ENCODE measurements at regions not wholly inside any gene's neighbourhood (a gene's known extent, or its start where the extent isn't known, plus 50 kb on each side); places are given as distances from the start of the nearest gene placed in this dataset.
"Not testable (repeated sequence)": the region's sequence is repeated elsewhere in the genome, so short reads cannot be mapped to it uniquely, and the experiment has no call there.

DNA sequence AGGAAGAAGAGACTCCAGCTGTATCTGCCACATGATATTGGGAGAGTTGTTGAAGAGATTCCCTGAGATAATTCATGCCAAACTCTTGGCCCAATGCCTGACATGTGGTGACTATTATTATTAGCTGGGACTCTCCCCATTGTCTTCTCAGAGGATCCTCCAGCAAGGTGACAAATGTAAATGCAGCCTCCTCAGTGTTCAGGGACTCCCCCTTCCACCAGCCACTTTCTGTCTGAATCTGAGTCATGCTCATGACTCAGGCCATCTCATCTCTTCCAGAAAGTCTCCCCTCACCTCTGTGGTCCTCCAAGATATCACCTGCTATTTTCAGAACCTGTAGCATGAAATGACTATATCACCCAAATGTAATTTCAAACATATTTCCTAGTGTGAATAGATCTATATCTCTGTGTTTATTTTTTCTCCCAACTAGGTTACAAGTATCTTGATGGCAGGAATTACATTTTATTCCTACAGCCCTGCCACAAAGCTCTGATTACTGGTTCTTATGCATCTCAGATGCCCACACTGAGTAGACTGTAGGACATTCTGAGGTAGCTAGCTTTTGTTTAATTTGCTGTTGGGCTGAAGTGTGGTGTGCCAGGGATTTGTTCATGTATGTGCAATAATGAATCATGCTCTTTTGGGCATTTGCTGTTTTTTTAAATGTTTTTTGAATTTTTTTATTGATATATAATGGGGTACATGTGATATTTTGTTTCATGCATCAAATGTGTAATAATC, 126.6 kb upstream of the IL12B start:
- peak; percentile 6 for DNase-seq (ENCODE audit: low read depth)

DNA sequence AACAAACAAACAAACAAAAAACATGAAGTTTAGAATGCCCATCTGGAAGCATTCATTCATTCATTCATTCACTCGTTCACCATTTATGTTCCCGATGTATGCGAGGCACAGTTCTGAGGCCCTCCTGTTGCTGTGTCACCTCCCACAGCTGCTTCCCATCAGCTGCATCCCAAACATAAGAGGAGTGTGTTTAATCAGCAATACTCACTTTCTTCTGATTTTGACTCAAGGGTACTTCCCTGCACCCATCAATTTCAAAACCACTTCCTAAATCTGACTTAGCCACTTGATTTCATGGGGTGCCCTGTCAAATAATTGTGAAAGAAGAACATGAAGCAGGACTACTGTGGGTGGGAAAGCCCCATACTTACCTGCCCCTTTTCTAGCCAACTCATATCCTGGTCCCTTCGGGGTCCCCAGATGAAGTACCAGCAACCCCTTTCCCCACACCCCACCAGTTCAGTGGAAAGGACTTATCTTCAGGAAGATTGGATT, 128.0 kb upstream of the IL12B start:
- DNase-seq (ENCODE audit: low read depth), result no peak

DNA sequence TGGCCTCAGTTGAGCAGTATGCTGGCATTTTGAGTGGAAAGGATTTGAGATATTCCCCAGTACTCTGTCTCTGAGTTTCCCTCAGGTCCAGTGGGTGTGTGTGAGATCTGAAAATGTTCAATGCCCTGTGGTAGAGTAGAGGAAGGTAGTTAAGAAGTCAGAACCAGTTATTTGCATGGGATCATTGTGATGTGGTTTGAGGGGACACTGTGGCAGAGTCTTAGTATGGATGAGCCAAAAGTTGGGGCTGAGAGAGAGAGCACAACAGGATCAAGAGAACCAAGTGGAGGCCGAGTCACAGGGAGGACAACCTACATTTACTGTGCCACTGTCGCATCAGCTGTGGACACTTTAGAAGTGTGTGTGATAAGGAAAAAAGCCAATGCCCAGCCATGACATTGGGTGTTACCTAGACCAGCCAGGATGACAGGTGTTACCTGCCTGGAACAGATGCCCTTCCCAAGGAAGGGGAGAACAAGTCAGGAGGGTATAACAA, 128.9 kb upstream of the IL12B start:
- DNase-seq (ENCODE audit: low read depth), result no peak

DNA sequence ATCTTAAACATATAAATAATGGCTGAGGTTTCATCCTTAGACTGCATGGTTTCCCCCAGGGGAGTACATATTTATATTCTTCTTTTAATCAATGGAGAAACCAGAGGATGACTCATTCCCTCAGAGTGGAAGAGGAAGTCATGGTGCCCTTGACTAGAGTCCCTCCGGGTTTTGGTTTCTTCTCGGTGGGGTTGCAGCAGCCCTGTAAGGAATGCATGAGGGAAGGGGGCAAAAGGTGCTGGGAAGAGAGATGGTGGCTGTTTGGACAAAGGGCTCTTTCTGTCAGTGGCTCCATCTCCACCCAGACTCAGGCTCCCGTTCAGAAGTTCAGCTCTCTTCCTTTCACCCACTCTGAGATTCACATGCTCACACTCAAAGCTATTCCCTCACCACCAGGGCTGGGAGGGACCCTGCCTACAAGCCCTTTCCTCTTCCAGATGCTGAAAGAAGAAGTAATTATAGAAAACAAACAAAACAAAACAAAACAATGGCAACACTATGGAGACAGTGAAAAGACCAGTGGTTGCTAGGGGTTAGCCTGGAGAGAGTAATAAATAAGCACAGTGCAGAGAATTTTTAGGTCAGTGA, 129.8 kb upstream of the IL12B start:
- DNase-seq (ENCODE audit: low read depth), result no peak

DNA sequence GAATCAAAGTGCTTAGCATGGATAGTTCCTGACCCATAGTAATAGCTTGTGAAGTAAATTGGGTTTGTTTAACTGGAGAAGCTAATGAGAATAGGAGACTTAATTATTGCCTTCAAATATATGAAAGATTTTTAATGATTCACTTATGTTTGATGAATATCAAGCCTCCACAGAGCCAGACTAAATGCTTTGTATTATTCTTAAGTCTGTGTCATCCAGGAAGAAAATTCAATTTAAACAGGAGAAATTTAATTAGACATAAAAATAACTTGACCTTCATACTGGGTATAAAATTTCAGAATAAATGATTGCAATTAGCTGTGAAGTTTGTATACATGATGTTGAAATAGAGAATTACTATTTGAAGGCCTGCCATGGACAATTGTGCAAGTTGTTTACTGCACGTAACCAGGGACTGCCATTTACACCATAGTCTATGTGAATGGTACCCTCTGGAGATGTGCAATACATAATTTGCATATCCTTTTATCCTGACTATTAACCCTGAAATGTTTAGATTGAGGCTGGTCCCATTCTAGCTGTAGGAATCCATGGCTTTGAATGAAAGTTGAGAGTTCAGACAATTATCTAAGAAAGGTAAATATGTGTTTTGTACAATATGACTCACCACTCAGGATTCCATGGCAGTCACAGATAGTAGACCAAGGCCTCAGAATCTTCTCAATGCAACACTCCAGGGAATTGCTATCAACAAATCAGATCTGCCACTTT, 133.5 kb upstream of the IL12B start:
- DNase-seq (ENCODE audit: low read depth), result no peak

DNA sequence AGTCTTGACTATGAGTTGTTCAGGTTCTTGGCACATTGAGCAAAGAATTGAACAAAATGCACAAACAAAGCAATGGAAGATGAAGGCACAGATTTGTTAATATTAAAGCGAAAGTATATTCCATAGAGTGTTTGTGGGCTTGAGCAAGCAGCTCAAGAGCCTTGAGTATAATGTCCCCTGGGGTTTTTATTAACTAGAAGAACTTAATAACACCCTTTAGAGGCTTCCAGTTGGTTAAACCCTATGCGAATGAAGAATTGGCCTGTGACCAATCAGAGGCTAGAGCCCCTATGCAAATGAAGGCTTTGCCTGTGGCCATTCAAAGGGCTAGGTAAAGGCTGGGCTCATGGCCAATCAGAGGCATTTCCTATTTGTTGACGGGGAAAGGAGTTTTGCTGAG, 135.3 kb upstream of the IL12B start:
- DNase-seq (ENCODE audit: low read depth), result no peak

DNA sequence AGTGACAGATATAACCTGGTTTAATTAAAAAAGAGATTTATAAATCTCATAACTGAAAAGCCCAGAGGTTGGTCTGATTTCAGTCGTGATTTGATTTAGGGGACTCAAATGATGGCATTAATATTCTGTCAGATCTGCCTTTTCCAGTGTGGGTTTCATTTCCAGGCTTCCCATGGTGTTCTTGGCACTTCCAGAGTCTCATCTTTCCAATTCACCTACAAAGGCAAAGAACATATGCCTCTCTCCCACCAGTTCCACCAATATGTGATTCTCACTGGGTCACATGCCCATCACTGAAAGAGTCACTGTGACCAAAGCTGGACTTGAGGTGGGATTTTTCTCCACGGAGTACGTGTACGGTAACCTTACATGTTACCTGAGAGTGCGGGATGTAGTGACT, 137.4 kb upstream of the IL12B start:
- DNase-seq (ENCODE audit: low read depth), result no peak

DNA sequence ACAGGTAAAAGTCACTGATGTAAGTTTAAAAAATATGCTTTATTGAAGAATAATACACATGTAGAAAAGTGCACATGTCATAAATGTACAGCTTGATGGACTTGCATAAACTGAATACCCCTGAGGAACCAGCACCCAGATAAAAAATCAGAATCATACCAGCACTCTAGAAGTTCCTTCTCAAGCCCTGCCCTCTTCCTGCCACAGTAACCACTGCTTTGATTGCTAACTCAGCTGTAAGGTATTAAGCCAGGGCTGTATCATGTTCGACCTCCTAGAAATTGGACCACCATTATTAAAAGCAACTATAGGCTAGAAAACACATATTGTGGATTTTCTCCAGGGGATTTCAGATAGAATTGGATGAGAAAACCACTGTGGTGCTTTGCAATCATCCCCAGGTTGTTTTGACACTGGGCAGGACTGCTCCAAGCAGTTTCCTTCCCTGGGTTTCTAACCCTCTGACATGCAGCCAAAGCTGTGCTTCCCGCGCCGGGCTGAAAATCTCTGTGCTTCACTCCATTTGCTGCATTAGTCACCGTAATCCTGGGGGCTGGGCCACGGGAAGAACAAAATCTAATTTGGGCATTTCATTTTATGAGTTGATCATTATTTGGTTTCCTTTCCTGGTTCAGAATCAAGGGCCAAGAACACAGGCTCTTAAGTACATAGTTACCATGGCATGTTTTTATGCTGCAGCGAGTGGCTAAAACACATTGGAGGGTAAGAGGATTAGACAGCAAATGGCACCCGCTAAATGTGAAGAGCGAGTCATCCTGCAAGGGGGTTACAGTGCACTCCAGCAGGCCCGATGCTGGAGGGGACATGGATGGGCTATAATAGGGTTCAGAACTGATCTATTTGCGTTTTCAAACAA, 139.4 kb upstream of the IL12B start:
- no peak for DNase-seq (ENCODE audit: low read depth)

DNA sequence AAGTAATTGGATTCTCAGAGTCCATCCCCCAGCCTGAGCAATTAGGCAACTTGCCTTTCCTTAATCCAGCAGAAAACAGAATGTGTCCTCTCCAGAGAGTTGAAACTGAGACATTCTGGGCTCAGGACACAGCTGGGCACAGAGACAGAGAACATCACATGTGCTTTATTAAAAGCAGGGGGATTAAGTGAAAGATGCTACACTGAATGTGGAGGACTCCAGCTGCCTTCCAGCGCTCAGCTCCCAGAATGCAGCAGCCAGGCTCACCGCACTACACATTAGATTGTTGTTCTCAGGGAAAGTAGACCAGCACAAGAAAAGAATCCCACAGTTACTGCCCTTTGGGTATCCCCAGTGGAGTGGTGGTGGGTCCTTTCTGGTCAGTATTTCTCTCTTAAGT, 141.6 kb upstream of the IL12B start:
- DNase-seq (ENCODE audit: low read depth), result no peak

DNA sequence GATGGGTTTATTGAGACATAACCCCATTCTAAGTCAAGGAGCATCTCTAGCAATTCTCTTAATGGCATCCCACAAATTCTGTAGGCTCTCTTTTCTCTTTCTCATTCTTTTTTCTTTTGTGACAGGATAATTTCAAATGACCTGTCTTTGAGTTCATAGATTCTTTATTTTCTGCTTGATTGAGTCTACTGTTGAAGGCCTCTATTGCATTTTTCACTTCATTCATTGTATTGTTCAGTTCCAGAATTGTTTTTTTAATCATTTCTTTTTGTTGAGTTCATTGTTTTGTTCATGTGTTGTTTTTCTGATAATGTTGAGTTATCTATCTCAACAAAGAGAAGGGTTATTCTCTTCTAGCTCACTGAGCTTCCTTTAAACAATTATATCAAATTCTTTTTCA, 144.7 kb upstream of the IL12B start:
- DNase-seq (ENCODE audit: low read depth), result no peak

DNA sequence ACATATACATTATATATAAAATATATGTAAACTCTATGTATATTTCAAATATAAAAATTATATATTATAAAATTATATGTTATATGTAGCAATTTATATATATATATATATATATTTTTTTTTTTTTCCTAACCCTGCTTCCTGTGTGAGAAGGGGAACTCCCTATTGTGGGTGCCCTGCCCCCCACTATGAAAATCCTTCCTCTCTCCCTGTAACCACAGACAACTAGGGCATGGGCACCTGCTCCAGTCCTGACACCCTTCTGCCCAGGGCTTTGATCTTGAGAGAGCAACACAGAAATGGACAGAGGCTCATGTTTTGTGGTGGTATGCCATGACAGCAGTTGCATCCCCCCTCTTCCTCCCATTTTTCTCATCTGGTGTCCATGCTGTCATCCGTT, 148.7 kb upstream of the IL12B start:
- no peak for DNase-seq (ENCODE audit: low read depth)

DNA sequence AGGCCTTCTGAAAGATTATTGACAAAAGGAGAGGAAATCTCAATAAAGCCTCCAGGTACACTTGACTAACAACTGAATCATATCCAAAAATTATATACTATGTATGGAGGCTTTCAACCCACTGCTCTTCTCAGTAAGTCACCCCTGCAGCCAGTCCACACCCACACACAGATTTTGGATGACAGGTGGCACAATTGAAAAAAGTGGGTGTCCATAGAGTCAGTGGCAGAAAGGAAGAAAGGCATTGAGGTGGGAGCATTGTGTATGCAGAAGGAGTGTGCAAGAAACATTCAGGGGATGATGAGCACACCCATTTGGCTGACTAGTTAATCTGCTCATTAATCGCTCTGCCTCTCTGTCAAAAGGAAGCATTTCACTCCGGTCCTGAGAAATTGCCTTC, 150.6 kb upstream of the IL12B start:
- DNase-seq (ENCODE audit: low read depth), result no peak

DNA sequence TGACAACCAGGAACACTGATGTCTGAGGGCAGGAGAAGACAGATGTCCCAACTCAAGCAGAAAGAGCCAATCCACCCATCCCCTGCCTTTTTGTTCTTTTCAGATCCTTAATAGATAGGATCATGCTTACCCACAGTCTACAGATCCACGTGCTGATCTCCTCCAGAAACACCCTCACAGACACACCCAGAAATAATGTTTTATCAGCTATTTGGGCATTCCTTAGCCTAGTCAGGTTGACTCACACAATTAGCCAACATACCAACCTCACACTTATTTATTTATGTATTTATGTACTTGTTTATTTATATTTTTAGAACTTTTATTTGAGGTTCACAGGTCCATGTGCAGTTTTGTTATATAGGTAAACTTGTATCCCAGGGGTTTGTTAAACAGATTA, 151.5 kb upstream of the IL12B start:
- DNase-seq (ENCODE audit: low read depth), result no peak

DNA sequence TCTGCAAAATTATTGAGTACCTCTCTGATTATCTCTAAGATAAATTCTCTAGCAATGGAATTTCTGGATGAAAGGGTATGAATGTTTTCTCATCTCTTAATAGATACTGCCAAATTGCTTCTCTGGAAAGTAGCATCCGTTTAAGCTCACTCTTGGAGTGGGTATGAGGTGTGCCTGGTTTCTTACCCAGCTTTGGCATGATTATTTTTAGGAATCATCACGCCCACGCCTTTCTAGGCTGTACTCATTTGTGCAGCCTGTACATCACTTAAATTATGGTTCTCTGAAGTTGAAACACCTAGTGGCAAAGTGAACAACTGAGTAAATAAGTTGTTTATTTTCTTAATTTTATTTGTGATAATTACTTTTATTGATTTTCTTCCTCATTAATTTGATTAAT, 156.5 kb upstream of the IL12B start:
- no peak for DNase-seq (ENCODE audit: low read depth)

DNA sequence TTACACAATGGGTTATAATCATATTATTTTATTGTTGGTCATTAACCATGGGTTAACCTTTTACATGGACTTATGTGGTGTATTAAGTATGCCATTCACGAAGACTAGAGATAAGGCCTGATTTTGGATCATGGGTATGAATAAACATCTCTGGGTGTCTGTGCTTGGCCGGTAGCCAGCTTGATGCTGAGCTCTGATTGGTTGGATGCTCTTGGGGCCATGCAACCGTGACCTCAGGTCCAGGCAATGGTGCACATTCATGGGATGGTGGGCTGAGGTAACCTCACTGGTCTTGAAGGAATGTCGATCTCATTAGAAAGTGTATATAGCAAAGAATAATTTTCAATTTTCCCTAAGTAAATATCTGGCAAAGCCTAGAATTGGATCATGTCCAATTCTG, 158.2 kb upstream of the IL12B start:
- no peak for DNase-seq (ENCODE audit: low read depth)

DNA sequence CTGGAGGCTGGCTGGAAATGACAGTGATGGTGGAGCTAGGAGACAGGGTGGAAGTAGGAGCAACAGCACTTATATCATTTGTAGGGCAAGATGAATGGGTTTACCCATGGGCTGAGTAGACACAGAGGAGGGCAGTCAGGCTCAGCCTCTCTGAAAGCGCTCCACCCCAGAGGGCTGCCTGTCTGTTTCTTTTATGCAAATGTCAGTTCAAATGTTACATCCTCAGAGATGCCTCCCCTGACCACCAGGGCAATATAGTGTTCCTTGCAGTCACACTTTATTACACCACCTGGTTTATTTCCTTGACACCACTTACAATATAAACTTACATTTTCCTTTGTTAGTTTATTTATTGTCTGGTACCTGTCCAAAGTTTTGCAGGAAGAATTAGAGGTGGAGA, 159.5 kb upstream of the IL12B start:
- DNase-seq (ENCODE audit: low read depth), result no peak

DNA sequence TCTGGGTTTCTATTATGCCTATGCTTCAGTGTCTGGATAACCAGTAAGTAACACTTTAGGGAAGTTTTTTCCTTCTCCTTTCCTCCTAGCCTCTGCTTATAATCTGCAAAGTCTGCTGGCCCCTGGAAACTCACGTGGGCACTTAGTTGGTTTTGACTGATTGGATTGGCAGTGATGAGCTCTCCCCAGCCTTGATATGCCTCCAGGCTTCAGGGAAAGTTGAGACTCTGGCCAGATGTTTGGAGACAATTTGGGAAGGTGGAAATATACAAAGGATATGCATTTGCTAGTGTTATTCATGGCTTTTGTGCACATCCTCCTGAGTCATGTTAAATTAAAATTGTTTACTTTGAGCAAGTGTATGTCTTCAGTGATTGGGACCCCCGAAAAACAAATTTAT, 160.2 kb upstream of the IL12B start:
- DNase-seq (ENCODE audit: low read depth), result no peak

DNA sequence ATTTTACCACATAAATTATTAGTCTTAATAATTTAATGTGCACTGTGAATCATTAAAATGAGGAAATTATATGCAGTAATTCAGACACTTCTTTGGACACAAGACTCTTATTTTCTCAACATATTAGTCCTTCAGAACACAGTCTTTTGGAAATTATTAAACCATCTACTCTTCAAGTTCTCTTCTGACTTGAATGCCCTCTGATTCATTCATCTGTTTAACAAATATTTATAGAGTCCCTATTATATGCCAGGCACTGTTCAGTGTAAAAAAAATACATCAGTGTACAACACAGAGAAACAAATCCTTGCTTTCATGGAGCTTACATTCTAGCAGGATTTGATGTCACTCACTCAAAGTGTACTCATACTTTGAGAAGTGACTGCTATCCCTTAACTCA, 163.4 kb upstream of the IL12B start:
- DNase-seq (ENCODE audit: low read depth), result no peak

DNA sequence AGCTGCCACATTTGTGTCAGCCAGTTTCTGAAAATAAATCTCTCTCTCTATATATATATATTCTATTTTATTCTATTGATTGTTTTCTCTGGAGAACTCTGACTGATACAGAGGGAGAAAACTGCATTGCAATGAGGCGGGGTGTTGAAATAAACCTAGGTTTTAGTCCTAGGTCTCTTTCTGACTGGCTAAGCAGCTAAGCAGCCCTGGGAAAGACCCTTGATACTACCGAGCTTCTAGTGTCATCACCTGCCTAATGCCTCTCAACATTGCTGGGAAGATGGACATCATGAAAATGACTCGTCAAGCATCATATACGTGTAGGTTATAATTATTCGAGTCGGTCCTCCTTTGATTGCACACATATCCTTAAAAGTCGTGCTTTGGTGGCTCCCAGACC, 166.5 kb upstream of the IL12B start:
- no peak for DNase-seq (ENCODE audit: low read depth)

DNA sequence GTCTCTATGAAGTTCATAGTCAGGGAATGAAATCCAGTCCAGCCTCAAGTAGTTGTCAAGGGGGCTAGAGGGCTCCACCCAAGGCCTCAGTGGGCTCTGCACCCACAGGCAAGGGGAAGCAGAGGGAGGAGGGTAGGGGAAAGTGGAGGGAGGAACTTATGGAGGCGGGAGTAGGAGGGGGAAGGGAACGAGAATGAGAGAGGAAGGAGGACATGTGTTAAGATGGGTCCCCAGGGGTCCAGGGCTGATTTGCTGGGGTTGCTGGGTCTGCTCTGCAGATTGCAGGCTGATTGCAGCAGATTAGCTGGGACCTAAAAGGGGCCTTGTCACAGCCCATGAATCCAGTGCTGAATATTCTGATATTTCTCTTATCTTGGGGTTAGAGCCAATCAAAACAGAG, 166.9 kb upstream of the IL12B start:
- no peak for DNase-seq (ENCODE audit: low read depth)

DNA sequence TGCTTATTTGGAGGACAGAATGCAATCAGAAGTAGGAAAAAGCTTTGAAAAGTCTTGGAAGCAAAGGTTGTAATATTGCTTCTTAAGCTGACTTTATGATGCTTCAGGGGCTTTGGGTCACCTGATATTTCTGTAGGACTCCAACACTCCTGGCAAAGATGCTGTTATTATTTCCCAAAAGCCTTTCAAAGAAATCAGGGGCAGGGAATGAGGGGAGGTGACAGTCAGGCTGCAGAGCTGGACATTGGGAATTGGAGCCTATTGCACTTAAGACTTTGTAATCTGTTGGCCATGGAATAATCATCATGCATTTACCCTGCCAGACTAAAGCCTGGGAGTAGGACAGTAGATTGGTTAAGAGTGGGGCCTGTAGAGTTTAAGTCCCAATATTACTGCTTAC, 168.3 kb upstream of the IL12B start:
- no peak for DNase-seq (ENCODE audit: low read depth)

DNA sequence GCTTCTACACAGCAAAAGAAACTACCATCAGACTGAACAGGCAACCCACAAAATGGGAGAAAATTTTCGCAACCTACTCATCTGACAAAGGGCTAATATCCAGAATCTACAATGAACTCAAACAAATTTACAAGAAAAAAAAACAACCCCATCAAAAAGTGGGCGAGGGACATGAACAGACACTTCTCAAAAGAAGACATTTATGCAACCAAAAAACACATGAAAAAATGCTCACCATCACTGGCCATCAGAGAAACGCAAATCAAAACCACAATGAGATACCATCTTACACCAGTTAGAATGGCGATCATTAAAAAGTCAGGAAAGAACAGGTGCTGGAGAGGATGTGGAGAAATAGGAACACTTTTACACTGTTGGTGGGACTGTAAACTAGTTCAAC, 171.8 kb upstream of the IL12B start:
- DNase-seq (ENCODE audit: low read depth), result not testable (repeated sequence)
